Fibroblast of lung (primary cell): ENCODE measurements at regions not wholly inside any gene's neighbourhood (a gene's known extent, or its start where the extent isn't known, plus 50 kb on each side); places are given as distances from the start of the nearest gene placed in this dataset.
"Not testable (repeated sequence)": the region's sequence is repeated elsewhere in the genome, so short reads cannot be mapped to it uniquely, and the experiment has no call there.

ENCODE experiments used
- EZH2 ChIP-seq: IDR thresholded peaks from 2 replicates; pipeline ENCODE4 v1.5.1; 2012; ENCODE audit warnings: low read length, control low read depth, mild to moderate bottlenecking; ENCODE audit errors: missing control alignments
- TF ChIP-seq, protein P1 (sequence below), 2 donors: IDR thresholded peaks in 1 of 2; conservative IDR thresholded peaks in 1 of 2; 1 replicate in 1 of 2; 2 replicates in 1 of 2; pipeline ENCODE4 v1.5.1; 2011 to 2012; ENCODE audit warnings: low read length in 2 of 2, control low read depth in 1 of 2, inconsistent platforms in 1 of 2, low read depth in 1 of 2, mild to moderate bottlenecking in 1 of 2

GRCh38 chr14:48260394-48261295, 585.2 kb upstream of the MDGA2 start:
- TF ChIP-seq, protein P1, sequence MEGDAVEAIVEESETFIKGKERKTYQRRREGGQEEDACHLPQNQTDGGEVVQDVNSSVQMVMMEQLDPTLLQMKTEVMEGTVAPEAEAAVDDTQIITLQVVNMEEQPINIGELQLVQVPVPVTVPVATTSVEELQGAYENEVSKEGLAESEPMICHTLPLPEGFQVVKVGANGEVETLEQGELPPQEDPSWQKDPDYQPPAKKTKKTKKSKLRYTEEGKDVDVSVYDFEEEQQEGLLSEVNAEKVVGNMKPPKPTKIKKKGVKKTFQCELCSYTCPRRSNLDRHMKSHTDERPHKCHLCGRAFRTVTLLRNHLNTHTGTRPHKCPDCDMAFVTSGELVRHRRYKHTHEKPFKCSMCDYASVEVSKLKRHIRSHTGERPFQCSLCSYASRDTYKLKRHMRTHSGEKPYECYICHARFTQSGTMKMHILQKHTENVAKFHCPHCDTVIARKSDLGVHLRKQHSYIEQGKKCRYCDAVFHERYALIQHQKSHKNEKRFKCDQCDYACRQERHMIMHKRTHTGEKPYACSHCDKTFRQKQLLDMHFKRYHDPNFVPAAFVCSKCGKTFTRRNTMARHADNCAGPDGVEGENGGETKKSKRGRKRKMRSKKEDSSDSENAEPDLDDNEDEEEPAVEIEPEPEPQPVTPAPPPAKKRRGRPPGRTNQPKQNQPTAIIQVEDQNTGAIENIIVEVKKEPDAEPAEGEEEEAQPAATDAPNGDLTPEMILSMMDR (conservative IDR thresholded peaks at IDR 0.05 in 1 of 2, IDR thresholded peaks at IDR 0.05 in 1 of 2; ENCODE audit: low read depth in 1 of 2, low read length in 2 of 2), result not testable (repeated sequence)
- not testable (repeated sequence) for TF ChIP-seq EZH2
